Activated naive CD4-positive, alpha-beta T cell treated with Interleukin-2 at 50 U/mL for 16 hours (primary cell): ENCODE measurements at regions not wholly inside any gene's neighbourhood (a gene's known extent, or its start where the extent isn't known, plus 50 kb on each side); places are given as distances from the start of the nearest gene placed in this dataset.
"Not testable (repeated sequence)": the region's sequence is repeated elsewhere in the genome, so short reads cannot be mapped to it uniquely, and the experiment has no call there.

Experiments used
- DNase-seq: peaks from one replicate; pipeline ENCODE4 v3.0.0-alpha.2; 2020

- DNase-seq: no peak
These were observed 1189.3 kb upstream of the CITED2 start for GRCh38 chr6:140563728-140564127.

GRCh38 chr6:140561701-140562100 lies 1187.3 kb upstream of the CITED2 start:
- DNase-seq: no peak

GRCh38 chr6:140560671-140561070 lies 1186.2 kb upstream of the CITED2 start:
- no peak for DNase-seq

GRCh38 chr6:140559458-140559857 lies 1185.0 kb upstream of the CITED2 start:
- DNase-seq: no peak

GRCh38 chr6:140554421-140554820 lies 1180.0 kb upstream of the CITED2 start:
- no peak for DNase-seq

GRCh38 chr6:140548366-140548765 lies 1173.9 kb upstream of the CITED2 start:
- DNase-seq: no peak

- no peak for DNase-seq
These were observed 1172.2 kb upstream of the CITED2 start for GRCh38 chr6:140546640-140547039.

- no peak for DNase-seq
These were observed 1170.0 kb upstream of the CITED2 start for GRCh38 chr6:140544431-140544830.

GRCh38 chr6:140542863-140543262 lies 1168.4 kb upstream of the CITED2 start:
- DNase-seq: no peak

- no peak for DNase-seq
These were observed 1166.8 kb upstream of the CITED2 start for GRCh38 chr6:140541288-140541687.

GRCh38 chr6:140540743-140541142 lies 1166.3 kb upstream of the CITED2 start:
- DNase-seq: no peak

GRCh38 chr6:140538926-140539325 lies 1164.5 kb upstream of the CITED2 start:
- no peak for DNase-seq

GRCh38 chr6:140537834-140538705 lies 1163.6 kb upstream of the CITED2 start:
- DNase-seq: no peak

- no peak for DNase-seq
These were observed 1162.8 kb upstream of the CITED2 start for GRCh38 chr6:140537211-140537610.

- no peak for DNase-seq
These were observed 1161.1 kb upstream of the CITED2 start for GRCh38 chr6:140535511-140535910.

GRCh38 chr6:140533526-140533925 lies 1159.1 kb upstream of the CITED2 start:
- no peak for DNase-seq

- no peak for DNase-seq
These were observed 1130.3 kb upstream of the CITED2 start for GRCh38 chr6:140504776-140505175.

GRCh38 chr6:140500849-140501248 lies 1126.4 kb upstream of the CITED2 start:
- no peak for DNase-seq

GRCh38 chr6:140499607-140500006 lies 1125.2 kb upstream of the CITED2 start:
- no peak for DNase-seq

GRCh38 chr6:140494321-140495108 lies 1120.1 kb upstream of the CITED2 start:
- DNase-seq: no peak

- not testable (repeated sequence) for DNase-seq
These were observed 1119.0 kb upstream of the CITED2 start for GRCh38 chr6:140493470-140493869.

- DNase-seq: no peak
These were observed 1115.6 kb upstream of the CITED2 start for GRCh38 chr6:140490081-140490480.

GRCh38 chr6:140487586-140487985 lies 1113.1 kb upstream of the CITED2 start:
- DNase-seq: no peak
